ENCODE measurements at regions not wholly inside any gene's neighbourhood (a gene's known extent, or its start where the extent isn't known, plus 50 kb on each side); places are given as distances from the start of the nearest gene placed in this dataset.

- TF ChIP-seq EZH2 (IDR thresholded peaks at IDR 0.05; ENCODE audit: insufficient read depth, poor library complexity, severe bottlenecking) (no peak), EZH2phosphoT487 (IDR thresholded peaks at IDR 0.05; ENCODE audit: insufficient read depth, low read depth) (no peak)
Observed at GRCh38 chr20:52496191-52496590, 304.6 kb upstream of the ZFP64 start.
